Left lobe of liver (tissue), 2 donors: ENCODE measurements at regions not wholly inside any gene's neighbourhood (a gene's known extent, or its start where the extent isn't known, plus 50 kb on each side); places are given as distances from the start of the nearest gene placed in this dataset.
"Not testable (repeated sequence)": the region's sequence is repeated elsewhere in the genome, so short reads cannot be mapped to it uniquely, and the experiment has no call there.

Experiments used
- ATAC-seq: fragments of 200-7000 bp; cut with Tn5 transposase; one replicate; pipeline ENCODE4 v1.9.1; 2020; ENCODE audit warnings: mild to moderate bottlenecking, moderate library complexity
- DNase-seq: peaks from one replicate; pipeline ENCODE4 v3.0.0-alpha.2; 2020; ENCODE audit warnings: low spot score
- donor health status: DM: no; HTN: no; CAD: no; lungs with moderate emphysema.
- donor health status: DM: no; HTN: yes; CAD: no.

DNA sequence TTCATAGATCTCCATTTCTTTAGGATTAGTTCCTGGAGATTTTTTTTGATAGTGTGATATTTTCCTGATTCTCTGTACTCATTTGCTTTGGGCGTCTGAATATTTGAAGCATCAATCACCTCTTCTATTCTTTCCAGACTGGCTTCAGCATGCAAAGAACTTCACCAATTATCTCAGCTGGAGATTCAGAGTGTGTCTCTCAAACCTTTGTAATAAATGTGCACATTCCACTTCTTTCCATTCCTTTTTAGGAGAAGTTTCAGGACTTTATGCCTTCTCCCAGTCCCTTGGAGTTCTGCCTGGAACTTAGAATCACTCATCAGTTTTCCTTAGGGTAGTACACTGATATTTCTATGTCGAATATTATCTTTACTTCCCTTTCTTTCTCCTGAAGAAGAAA, 334.8 kb downstream of the TEX13C start:
- ATAC-seq (no peak), DNase-seq (no peak)

DNA sequence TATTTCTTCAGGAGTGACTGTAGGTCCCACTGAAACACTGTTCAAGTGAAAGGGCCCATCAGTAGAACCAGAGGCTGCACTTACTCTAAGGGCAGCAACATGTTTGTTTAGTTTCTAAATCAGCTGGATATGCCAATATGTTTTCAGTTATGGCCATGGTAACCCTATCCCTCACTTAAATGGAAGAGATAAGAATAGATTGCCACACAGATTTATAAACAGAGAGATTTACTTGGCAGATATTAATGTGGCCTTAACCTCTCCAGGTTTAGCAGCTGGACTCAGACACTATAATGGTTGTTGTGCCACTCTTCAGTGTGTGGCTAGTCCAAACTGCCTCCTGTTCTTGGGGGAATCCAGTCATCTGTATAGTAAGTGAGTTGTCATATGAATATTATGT, 354.1 kb downstream of the TEX13C start:
- DNase-seq (no peak), ATAC-seq (peak; percentile 97)

DNA sequence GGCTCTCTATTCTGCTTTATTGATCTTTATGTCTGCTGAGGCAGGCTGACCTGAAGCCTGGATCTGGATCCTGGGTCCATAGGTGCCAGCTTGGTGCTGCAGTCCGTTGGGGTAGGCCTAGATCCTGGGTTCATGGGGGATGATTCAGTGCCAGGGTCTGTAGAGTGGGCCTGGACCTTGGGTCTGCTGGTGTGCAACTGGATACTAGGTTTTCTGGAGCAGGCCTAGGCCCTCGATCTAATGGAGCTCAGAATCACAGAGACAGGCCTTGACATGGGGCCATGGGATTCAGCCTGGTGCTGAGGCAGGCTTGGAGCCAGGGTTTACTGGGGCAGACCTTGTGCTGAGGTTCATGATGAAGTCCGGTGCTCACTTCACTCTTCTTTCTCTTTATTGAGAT, 358.6 kb downstream of the TEX13C start:
- no peak for ATAC-seq
- no peak for DNase-seq

DNA sequence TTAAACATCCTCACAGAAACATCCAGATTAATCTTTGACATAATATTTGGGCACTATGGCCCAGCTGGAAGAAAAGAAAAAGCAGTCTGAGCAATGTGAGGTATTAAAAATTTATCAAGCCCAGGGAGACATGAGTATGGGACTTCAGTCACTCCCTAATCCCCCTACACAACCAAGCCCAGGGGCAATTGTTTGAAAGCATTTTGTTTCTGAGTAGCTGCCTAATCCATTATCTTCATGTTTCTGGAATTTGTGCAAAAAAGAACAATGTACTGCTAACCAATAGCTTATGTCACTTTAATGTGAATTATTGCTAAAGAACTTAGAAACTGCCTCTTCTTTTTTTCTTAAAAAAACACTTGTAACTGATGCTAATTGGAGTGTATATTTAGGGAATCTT, 360.7 kb downstream of the TEX13C start:
- DNase-seq (no peak), ATAC-seq (no peak)

DNA sequence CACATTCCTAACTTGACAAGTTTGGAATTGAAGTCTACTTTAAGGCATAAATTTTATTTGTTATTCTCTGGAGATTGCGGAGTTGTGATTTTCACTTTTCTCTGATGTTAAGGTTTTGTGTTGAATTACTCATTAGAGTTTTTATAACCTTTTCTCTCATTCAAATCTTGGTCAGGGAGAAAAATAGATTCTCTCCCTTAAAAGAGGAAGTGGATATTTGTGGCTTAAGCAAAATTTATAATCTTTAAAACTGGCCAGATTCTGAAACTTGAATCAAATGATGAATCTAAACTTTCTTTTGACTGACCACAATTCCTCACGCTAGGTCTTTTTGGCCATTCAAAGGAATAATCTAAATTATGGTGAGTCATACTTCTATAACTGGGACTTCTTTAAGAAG, 361.4 kb downstream of the TEX13C start:
- ATAC-seq (no peak), DNase-seq (no peak)

DNA sequence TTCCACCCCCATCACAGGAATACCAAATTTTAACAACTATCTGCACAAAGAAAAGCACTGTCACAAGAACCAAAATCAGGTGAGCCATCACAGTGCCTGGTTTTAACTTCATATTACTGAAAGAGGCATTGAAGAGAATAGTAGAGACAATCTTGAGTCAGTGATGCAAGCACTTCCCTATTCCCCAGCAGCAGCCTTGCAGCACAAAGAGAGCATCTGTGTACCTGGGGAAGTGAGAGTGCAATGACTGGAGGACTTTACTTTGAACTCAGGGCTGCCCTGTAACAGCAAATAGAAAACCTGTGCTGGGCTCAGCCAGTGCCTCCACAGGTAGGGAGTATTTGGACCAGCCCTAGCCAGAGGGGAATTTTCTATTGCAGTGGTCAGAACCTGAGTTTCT, 361.8 kb downstream of the TEX13C start:
- ATAC-seq: no peak
- DNase-seq: no peak

DNA sequence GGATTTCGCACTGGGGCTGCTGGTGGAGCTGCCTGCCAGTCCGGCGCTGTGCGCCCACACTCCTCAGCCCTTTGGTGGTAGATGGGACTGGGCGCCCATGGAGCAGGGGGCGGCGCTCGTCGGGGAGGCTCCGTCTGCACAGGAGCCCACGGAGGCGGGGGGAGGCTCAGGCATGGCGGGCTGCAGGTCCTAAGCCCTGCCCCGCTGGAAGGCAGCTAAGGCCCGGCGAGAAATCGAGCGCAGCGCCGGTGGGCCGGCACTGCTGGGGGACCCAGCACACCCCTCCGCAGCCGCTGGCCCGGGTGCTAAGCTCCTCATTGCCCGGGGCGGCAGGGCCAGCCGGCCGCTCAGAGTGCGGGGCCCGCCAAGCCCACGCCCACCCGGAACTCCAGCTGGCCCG, 370.9 kb downstream of the TEX13C start:
- DNase-seq, ATAC-seq: not testable (repeated sequence)

DNA sequence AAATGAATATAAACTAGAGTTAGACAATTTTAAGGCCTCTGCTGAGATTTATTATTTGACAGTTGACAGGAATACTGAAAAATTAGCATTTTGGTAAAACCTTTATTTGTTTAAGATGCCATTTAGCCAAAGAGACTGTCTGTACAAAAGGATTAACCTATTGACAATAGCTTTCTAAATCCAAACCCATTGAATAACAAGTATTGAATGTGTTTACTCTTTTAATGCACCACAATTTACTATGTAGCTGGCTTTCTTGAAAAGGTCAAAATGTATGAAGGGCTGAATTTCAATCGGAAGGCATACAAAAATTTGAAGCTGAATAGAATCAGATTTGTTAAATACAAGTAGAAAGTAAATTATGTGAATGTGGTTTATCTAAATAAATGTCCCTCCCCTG, 374.5 kb downstream of the TEX13C start:
- DNase-seq (no peak), ATAC-seq (no peak)

DNA sequence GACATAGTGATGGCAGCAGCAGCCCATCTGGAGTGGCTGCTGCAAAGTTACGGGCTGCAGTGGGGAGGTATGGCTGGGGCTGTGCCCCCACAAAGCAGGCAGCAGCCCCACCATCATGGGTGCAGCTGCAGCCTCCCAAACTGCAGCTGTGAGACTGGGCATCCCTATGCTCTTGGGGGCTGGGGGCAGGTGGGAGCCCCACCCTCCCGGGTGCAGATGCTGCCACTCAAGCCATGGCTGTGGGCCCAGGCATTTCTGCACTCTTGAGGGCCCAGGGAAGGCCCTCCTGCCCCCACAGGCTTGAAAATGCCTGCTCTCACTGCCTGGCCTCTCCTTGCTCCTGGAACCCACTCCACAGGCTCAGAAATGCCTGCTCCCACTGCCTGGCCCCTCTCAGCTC, 389.4 kb downstream of the TEX13C start:
- DNase-seq: no peak
- ATAC-seq: no peak

DNA sequence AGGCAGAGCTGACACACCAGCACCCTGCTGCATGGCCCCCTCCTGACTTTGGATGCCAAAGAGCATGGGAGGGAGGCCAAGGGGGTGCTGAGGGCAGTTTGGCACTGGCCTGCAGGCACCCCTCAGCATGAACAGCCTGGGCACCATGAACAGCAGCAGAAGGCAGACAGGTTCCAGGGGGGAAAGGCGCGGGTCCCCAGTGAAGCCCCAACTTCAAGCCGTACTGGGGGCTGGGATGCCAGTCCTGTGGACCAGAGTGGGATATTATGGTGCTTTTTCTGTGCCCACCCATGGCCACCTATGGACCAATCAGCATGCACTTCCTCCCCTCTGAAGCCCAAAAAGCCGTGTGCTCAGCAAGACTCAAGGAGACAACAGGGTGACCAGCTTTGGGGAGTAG, 389.9 kb downstream of the TEX13C start:
- ATAC-seq (no peak), DNase-seq (no peak)

DNA sequence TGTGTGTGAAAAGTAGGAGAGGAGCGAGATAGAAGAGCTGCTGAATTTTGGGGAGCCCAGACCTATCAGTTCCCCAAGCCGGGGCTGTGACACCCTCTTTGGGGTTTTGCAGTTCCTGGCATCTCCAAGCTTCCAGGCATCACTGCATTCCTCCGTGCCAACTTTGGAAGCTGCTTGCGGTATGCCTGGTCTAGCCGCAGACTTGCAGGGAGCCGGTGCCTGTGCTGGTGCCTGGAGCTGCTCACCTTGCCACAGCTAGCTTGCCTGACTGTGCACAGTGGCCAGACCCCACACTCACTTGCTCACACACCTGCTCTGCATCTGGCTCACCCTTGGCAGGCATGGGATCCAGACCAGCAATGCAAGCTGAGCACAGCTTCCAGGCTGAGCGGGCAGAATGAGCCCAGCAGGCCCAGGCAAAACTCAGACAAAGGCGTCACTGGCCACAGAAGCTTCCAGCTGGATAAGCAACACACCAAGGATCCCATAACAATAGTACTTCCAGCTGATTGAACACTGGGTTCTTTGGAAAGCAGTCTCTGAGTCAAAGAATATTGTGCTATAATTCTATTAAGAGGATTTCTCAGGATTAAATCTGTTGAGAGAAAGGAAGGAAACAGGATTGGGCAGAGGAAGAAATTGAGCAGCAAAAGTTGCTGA, 390.9 kb downstream of the TEX13C start:
- ATAC-seq (peak; percentile 82), DNase-seq (no peak)

DNA sequence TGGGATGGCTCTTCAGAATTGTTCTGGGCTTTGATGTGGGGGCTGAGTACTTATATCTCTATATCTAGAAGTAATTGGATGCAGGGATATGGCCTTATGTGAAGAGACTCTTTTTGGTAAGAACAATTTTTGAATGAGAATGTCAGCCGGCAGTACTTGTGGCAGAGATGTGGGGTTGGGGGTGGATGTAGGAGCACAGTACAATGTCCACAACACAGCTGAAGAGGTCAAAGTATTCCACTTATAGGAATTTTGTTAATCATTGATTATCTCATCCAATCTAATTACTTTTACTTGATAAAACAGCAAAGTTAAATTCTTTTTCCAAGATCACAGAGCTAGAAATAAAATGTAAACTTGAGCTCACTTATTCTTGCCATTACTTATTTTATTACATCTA, 391.4 kb downstream of the TEX13C start:
- DNase-seq (no peak), ATAC-seq (peak; percentile 86)

DNA sequence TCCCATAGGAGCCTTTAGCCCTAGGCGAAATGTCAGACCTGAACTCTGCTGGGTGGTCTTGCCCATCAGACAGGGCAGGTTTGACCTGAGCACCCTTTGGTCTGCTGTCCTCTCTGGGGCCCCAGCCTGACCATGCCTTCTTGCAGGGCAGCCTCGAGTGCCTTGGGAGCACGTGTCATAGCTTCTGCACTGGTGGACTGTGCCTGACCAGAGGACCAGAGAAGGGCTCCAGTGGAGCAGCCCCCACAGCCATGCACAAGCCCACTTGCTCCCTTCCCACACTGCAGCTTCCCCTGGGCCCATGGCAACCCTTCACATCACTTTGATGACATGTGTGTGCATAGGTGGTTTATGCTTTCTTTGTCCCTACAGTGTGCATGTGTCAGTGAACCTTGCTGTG, 394.0 kb downstream of the TEX13C start:
- no peak for ATAC-seq
- no peak for DNase-seq

DNA sequence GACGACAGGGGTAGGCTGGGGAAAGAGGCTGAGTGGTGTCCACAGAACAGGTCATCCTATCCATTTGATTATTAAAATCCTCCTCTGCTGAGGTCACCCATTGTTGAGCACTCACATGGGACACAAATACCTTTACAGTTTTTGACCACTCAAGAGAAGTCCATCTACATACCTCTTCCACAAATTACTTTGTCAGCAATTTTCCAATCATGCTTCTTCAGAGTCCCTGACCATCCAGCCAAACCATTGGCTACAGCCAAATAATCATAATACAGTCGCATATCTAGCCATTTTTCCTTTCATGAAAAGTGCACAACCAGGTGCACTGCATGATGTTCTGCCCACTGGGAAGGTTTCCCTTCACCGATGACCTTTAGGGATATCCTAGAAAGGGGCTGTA, 407.4 kb downstream of the TEX13C start:
- DNase-seq (no peak), ATAC-seq (no peak)

DNA sequence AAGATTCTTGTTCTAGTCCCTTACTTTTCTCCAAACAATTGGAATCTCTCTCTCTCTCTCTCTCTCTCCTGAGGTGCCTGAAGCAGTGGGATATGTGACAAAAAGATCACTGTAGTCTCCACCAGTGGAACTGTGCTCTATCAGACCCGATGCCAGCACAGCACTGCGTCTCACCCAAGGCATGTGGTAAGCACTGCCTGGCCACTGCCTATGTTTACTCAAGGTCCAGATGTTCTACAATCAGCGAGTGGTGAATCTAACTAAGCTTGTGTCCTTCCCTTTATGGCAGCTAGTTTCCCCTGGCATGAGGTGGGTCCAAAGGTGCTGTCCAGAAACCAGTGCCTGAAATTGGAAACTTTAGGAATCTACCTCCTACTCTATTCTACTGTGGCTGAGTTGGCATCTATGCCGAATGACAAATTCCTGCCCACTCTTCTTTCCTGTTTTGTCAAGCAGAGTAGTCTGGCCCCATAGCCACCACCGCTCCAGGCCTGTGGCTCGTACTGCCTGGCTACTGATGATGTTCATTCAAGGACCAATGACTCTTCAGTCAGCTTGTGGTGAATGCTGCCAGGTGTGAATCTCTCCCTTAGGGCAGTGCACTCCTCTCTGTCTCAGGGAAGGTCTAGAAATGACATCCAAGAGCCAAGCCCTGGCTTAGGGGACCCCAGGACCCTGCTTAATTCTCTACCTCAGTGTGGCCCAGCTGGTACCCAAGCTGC, 416.5 kb downstream of the TEX13C start:
- peak; percentile 65 for ATAC-seq

DNA sequence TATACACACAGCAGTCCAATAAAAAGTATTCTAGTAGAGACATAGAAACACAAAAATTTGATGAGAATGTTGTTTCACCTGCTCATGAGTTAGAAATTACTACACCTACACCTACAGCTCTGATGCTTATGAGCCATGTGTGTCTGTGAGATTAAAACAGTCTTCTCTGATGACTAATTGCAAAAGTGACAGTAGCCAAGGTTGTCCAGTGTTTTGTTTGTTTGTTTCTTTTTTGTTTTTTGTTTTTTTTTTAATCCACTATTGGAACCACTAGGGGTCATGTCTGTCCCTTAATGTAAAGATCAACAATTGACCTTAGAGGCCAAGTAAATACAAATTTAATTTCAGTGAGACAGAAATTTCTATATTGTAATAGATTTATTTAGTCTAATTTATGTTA, 423.1 kb downstream of the TEX13C start:
- no peak for DNase-seq
- no peak for ATAC-seq

More for the DNA sequence above, 416.5 kb downstream of the TEX13C start:
- DNase-seq: no peak

DNA sequence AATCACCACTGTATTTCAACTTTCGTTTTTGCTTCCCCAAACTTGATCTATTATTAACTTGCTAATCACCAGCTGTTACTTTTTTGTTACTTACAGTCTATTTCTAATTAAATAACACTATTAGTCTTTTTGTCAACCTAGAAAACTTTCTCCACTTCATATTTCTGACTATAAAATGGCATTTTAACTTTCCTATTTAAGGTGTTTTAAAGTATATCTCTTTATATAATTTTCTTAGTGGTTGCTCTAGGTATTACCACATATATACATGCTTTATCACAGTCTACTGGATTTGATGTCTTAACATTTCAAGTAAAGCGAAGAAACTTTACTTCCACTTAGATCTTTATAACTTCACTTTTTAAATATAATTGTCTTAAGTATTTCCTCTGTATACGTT, 421.2 kb downstream of the DCAF12L2 start:
- DNase-seq (no peak), ATAC-seq (no peak)

DNA sequence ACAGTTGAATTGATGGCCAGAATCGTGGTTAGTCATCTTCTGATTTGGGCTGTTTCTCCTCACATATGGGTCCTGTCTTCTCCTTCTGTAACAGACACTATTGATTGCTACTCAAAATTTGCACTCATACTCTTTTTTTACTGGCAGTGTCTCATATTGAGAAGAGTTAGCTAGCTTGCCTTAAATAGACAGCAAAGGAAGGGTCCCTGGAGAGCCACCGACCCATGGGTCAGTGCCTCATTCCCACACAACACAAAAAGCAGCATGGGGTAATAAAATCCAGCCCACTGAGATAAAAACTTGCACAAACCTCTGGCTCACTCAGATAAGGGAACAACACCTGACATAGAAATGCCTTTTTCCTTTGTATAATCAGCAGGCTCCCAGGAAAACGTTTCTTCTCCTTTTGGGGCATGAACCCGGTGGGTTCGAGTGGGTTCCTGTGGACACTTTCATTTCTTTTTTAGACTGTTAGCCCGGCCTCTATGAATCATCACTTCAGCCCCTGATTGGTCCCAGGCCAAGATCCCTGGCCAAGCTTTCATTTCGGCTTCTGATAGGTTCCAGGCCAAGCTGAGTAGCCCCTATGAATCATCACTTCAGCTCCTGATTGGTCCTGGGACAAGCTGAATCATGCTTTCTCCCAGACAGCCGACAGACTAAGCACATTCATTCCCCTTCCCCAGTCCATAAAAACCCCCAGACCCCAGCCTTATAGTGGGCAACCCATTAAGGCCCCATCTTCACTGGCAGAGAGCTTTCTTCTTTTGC, 408.1 kb downstream of the DCAF12L2 start:
- DNase-seq (no peak), ATAC-seq (no peak)

DNA sequence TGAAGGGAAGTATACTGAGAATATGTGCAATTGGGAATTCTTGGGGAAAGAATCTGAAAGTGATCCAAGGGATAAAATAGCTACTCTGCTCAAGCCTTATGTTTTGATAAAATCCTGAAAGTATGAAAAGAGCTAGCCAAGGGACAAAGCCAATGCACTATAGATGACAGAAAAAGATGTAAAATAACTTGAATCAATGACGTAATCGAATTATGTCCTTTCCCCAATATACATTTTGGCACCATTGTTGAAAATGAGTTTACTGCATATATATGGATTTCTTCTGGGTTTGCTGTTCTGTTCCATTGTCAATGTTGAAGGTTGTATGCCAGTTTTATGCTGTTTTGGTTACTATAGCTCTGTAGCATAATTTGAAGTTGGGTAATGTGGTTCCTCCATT, 407.3 kb downstream of the DCAF12L2 start:
- DNase-seq: no peak
- ATAC-seq: no peak

DNA sequence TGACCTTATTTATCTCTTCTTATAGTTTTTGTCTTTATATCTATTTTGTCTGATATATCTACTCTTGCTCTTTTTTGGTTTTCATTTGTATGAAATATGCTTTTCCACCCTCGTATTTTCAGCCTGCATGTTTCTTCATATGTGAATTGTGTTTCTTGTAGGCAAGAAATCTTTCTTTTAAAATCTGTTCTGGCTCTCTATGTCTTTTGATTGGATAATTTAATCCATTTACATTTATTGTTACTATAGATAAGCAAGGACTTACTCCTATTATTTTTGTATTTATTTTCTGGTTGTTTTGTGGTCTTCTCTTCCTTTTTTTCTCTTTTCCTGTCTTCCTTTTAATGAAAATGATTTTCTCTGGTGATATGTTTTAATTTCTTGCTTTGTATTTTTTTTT, 403.1 kb downstream of the DCAF12L2 start:
- DNase-seq (no peak), ATAC-seq (no peak)

DNA sequence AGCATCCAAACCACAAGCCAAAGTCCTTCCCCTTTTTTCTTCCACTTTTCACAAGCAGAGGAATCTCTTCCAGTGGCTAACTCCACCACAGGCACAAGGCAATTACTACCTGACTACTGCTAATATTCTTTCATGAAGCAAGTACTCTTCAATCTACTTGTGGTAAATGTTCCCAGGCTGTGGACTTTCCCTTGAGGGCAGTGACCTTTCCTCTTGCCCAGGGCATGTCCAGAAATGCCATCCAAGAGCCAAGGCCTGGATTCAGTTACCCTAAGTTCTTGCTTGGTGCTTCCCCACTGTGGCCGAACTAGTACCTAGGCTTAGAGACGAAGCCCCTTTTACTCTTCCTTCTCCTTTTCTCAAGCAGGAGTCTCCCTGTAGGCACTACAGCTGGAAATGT, 400.7 kb downstream of the DCAF12L2 start:
- ATAC-seq (peak; percentile 59), DNase-seq (no peak)

DNA sequence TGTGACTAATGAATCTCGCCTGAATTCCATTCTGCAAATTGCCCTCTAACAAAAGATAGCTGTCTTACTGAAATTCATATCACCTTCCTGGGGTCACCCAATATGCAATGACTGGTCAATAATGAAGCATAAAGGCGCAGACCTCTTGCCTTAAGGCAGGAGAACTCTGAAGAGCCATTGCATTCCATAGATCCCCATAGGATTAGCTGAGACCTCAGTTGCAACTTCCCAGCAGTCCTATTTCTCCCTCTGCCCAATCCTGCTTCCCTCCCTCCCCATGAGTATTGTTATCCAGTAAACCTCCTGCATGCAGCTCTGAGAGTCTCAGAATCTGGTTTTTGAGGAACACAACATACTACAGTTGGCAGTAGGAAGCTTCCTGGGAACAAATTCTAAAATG, 396.5 kb downstream of the DCAF12L2 start:
- DNase-seq: no peak
- ATAC-seq: no peak
